ENCODE measurements at regions not wholly inside any gene's neighbourhood (a gene's known extent, or its start where the extent isn't known, plus 50 kb on each side); places are given as distances from the start of the nearest gene placed in this dataset.

- H3K27me3 ChIP-seq = no peaks in the 10 kb centered on the region
- H3K36me3 ChIP-seq = no peaks in the 10 kb centered on the region
- intact Hi-C loops (cut with DNase I) = no loop called here
- DNase-seq (no peak), ATAC-seq (no peak)
- no peaks in the 10 kb centered on the region for H3K9me3 ChIP-seq
- no peak overlapping the region for H3K27ac ChIP-seq
- H3K4me1 ChIP-seq = no peaks in the 10 kb centered on the region
- TF ChIP-seq, protein P1, sequence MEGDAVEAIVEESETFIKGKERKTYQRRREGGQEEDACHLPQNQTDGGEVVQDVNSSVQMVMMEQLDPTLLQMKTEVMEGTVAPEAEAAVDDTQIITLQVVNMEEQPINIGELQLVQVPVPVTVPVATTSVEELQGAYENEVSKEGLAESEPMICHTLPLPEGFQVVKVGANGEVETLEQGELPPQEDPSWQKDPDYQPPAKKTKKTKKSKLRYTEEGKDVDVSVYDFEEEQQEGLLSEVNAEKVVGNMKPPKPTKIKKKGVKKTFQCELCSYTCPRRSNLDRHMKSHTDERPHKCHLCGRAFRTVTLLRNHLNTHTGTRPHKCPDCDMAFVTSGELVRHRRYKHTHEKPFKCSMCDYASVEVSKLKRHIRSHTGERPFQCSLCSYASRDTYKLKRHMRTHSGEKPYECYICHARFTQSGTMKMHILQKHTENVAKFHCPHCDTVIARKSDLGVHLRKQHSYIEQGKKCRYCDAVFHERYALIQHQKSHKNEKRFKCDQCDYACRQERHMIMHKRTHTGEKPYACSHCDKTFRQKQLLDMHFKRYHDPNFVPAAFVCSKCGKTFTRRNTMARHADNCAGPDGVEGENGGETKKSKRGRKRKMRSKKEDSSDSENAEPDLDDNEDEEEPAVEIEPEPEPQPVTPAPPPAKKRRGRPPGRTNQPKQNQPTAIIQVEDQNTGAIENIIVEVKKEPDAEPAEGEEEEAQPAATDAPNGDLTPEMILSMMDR (IDR thresholded peaks at IDR 0.05) = peak in 1 of 4 donors; percentile 8
- TF ChIP-seq POLR2A (IDR thresholded peaks at IDR 0.05) = no peak
- H3K4me3 ChIP-seq = no peak overlapping the region
- WGBS (ENCODE audit: insufficient coverage, low coverage, low lambda C conversion rate, missing lambda C conversion rate) = 85% methylated on average over 3 of the region's 3 CpGs
Measured at GRCh38 chr3:64329037-64329436, 103.8 kb upstream of the PRICKLE2 start.

- Histone ChIP-seq H3K27me3 (no peaks in the 10 kb centered on the region), H3K9me3 (no peaks in the 10 kb centered on the region), H3K4me3 (no peak overlapping the region), H3K36me3 (no peaks in the 10 kb centered on the region), H3K4me1 (no peaks in the 10 kb centered on the region), H3K27ac (peak overlapping the region; percentile 39 to 62 (median 56))
- WGBS (ENCODE audit: insufficient coverage, low coverage, low lambda C conversion rate, missing lambda C conversion rate) = 33% methylated on average over 7 of the region's 11 CpGs
- intact Hi-C loops (cut with DNase I) = no loop called here
- ATAC-seq = peak; percentile 77 to 87 (median 83)
- no peak for TF ChIP-seq POLR2A (IDR thresholded peaks at IDR 0.05)
- TF ChIP-seq, protein P1 (IDR thresholded peaks at IDR 0.05) = no peak
- DNase-seq = peak in 2 of 3 donors; percentile 40 to 55
Measured at GRCh38 chr3:64327100-64327804, 102.0 kb upstream of the PRICKLE2 start.

DNA sequence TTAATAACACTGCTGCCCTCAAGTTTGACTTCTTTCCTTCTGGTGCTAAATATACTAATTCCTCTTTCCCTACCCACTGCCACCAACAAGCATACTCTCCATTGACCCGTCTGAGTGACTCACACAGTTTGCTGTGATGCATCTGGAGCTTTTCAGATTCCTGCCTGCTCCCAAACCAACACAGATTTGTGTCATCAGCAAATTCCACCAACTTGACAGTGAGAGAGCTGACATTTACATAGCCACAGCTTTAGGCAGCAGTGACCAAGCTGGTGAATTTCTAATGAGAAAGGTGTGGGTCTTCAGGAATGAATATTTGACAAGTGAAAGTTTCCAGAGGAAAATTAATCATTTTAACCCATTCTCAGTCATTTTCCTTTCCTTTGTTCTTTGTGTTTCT, 96.5 kb upstream of the PRICKLE2 start:
- no peak overlapping the region for H3K27ac ChIP-seq
- DNase-seq (no peak), ATAC-seq (peak; percentile 60 to 88 (median 78))
- intact Hi-C loops (cut with DNase I) = no loop called here
- H3K36me3 ChIP-seq = no peaks in the 10 kb centered on the region
- TF ChIP-seq, protein P1 (IDR thresholded peaks at IDR 0.05) = no peak
- no peak for TF ChIP-seq POLR2A (IDR thresholded peaks at IDR 0.05)
- no peaks in the 10 kb centered on the region for H3K9me3 ChIP-seq
- H3K4me1 ChIP-seq = no peaks in the 10 kb centered on the region
- H3K4me3 ChIP-seq = no peak overlapping the region
- H3K27me3 ChIP-seq = no peaks in the 10 kb centered on the region
- WGBS (ENCODE audit: insufficient coverage, low coverage, low lambda C conversion rate, missing lambda C conversion rate) = 15% methylated on average over 1 of the region's 1 CpG

GRCh38 chr3:64319391-64319790, 94.1 kb upstream of the PRICKLE2 start:
- no peak for ATAC-seq
- H3K9me3 ChIP-seq = no peaks in the 10 kb centered on the region
- H3K36me3 ChIP-seq = no peaks in the 10 kb centered on the region
- no peak for TF ChIP-seq POLR2A (IDR thresholded peaks at IDR 0.05)
- TF ChIP-seq, protein P1 (IDR thresholded peaks at IDR 0.05) = no peak
- H3K27ac ChIP-seq = no peak overlapping the region
- H3K4me3 ChIP-seq = no peak overlapping the region
- no peaks in the 10 kb centered on the region for H3K27me3 ChIP-seq
- 80% methylated on average over 1 of the region's 4 CpGs for WGBS (ENCODE audit: insufficient coverage, low coverage, low lambda C conversion rate, missing lambda C conversion rate)
- no peak for DNase-seq
- H3K4me1 ChIP-seq = no peaks in the 10 kb centered on the region
- intact Hi-C loops (cut with DNase I) = no loop called here
